HCT116 (cell line): ENCODE measurements at regions not wholly inside any gene's neighbourhood (a gene's known extent, or its start where the extent isn't known, plus 50 kb on each side); places are given as distances from the start of the nearest gene placed in this dataset.

Experiments used
- ATAC-seq: fragments of 200-7000 bp; cut with Tn5 transposase; 2 replicates; pipeline ENCODE4 v1.9.1; 2020; ENCODE audit warnings: mild to moderate bottlenecking, moderate library complexity
- BruUV-seq: library from RNA; stranded (reverse); fragments of 400-500 nt; replicated peaks from 2 replicates; lab custom pipeline; 2021; lab: Mats Ljungman, UMichigan
- CTCF ChIA-PET: fragments of 300-600 bp; sonication (Branson Sonifier 250); formaldehyde crosslinking; loops from one replicate; lab custom pipeline; 2021; ENCODE audit warnings: antibody characterized with exemption; lab: Charles Lee
- POLR2A ChIA-PET: fragments of 300-600, 350-600 bp; sonication (Branson Sonifier 250); formaldehyde crosslinking; loops from one replicate; lab custom pipeline; 2021; ENCODE audit warnings: antibody characterized with exemption; lab: Charles Lee
- RAD21 ChIA-PET, 2 experiments: fragments of 300-600 bp; sonication (Branson Sonifier 250); formaldehyde crosslinking; loops; one replicate each; lab custom pipeline; 2023; ENCODE audit warnings: low total read pairs in 2 of 2; ENCODE audit not compliant: uncharacterized antibody in 2 of 2, unreplicated experiment in 2 of 2, low non-redundant PET in 1 of 2; lab: Charles Lee
- DNase-seq: peaks from one replicate; pipeline ENCODE4 v3.0.0-alpha.2; 2010; ENCODE audit warnings: low read depth, low spot score
- H2AFZ ChIP-seq: fragments of 200-600 bp; shearing (Covaris generic), sonication (generic); 2 replicates; pipeline ENCODE4 v1.6.1; 2017; ENCODE audit warnings: low read depth, mixed run types, mixed read lengths, antibody characterized with exemption, low read length; ENCODE audit not compliant: poor library complexity, severe bottlenecking
- H3K27ac ChIP-seq: 2 replicates; pipeline ENCODE4 v1.5.1; 2012; ENCODE audit warnings: low read depth, low read length
- H3K27me3 ChIP-seq: fragments of 200-600 bp; sonication (generic); 2 replicates; pipeline ENCODE4 v1.6.1; 2016; ENCODE audit warnings: mixed run types, low read length, mixed read lengths; ENCODE audit not compliant: insufficient read depth
- H3K36me3 ChIP-seq, 2 experiments: fragments of 200-500 bp in 1 of 2; fragments of 200-600 bp in 1 of 2; sonication (Bioruptor generic) in 1 of 2; sonication (generic) in 1 of 2; 2 replicates each; pipeline versions ENCODE4 v1.5.1 to v1.6.1; 2014 to 2016; ENCODE audit warnings: low read length in 2 of 2, inconsistent platforms in 1 of 2, mixed read lengths in 1 of 2, mixed run types in 1 of 2; ENCODE audit not compliant: insufficient read depth in 2 of 2, control insufficient read depth in 1 of 2
- H3K4me1 ChIP-seq, 2 experiments: fragments of 200-600 bp in 1 of 2; sonication (generic) in 1 of 2; 2 replicates each; pipeline versions ENCODE4 v1.5.1 to v1.6.1; 2012 to 2017; ENCODE audit warnings: low read length in 2 of 2, inconsistent platforms in 1 of 2, mild to moderate bottlenecking in 1 of 2, mixed read lengths in 1 of 2, mixed run types in 1 of 2, moderate library complexity in 1 of 2; ENCODE audit not compliant: insufficient read depth in 2 of 2, control insufficient read depth in 1 of 2
- H3K4me2 ChIP-seq: fragments of 200-600 bp; sonication (generic); 2 replicates; pipeline ENCODE4 v1.6.1; 2017; ENCODE audit warnings: mixed run types, low read length, mixed read lengths
- H3K4me3 ChIP-seq, 2 experiments: fragments of 200-600 bp in 1 of 2; sonication (generic) in 1 of 2; replicated peaks in 1 of 2; 2 replicates each; pipeline ENCODE4 v1.5.1; 2011 to 2016; ENCODE audit warnings: low read length in 2 of 2, control low read depth in 1 of 2, low read depth in 1 of 2, mild to moderate bottlenecking in 1 of 2, mixed read lengths in 1 of 2, mixed run types in 1 of 2
- H3K79me2 ChIP-seq: fragments of 200-600 bp; sonication (generic); 2 replicates; pipeline ENCODE4 v1.6.1; 2017; ENCODE audit warnings: mild to moderate bottlenecking, mixed run types, low read length, moderate library complexity, mixed read lengths; ENCODE audit not compliant: insufficient read depth
- H3K9ac ChIP-seq: fragments of 200-600 bp; sonication (generic); 2 replicates; pipeline ENCODE4 v1.6.1; 2016; ENCODE audit warnings: low read length, mixed read lengths
- H3K9me2 ChIP-seq: fragments of 200-600 bp; sonication (generic), shearing (Covaris generic); 2 replicates; pipeline ENCODE4 v1.6.1; 2017; ENCODE audit warnings: mixed run types, mild to moderate bottlenecking, moderate library complexity; ENCODE audit not compliant: insufficient read depth
- H3K9me3 ChIP-seq, 2 experiments: fragments of 200-500 bp in 1 of 2; fragments of 200-600 bp in 1 of 2; sonication (Bioruptor generic) in 1 of 2; sonication (generic) in 1 of 2; 2 replicates each; pipeline ENCODE4 v1.6.1; 2014 to 2017; ENCODE audit warnings: low read length in 2 of 2, mixed read lengths in 2 of 2, inconsistent platforms in 1 of 2, low read depth in 1 of 2, mild to moderate bottlenecking in 1 of 2, mixed run types in 1 of 2, moderate library complexity in 1 of 2; ENCODE audit not compliant: control insufficient read depth in 1 of 2, insufficient read depth in 1 of 2
- H4K20me1 ChIP-seq: fragments of 200-600 bp; sonication (generic), shearing (Covaris generic); 2 replicates; pipeline ENCODE4 v1.6.1; 2017; ENCODE audit warnings: mixed run types, mild to moderate bottlenecking, moderate library complexity; ENCODE audit not compliant: insufficient read depth
- ATF3 ChIP-seq: IDR thresholded peaks from 2 replicates; pipeline ENCODE4 v1.6.1; 2012
- CBX3 ChIP-seq: IDR thresholded peaks from 2 replicates; pipeline ENCODE4 v1.6.1; 2012; ENCODE audit warnings: low read depth
- CEBPB ChIP-seq: IDR thresholded peaks from 2 replicates; pipeline ENCODE4 v1.6.1; 2012; ENCODE audit warnings: low read depth
- CTCF ChIP-seq, 3 experiments: fragments of 200-600 bp in 1 of 3; sonication (generic) in 1 of 3; IDR thresholded peaks in 2 of 3; conservative IDR thresholded peaks in 1 of 3; 2 replicates each; pipeline ENCODE4 v1.5.1; 2012 to 2017; ENCODE audit warnings: low read depth in 2 of 3, low read length in 2 of 3, antibody characterized with exemption in 1 of 3, borderline replicate concordance in 1 of 3, control low read depth in 1 of 3, mild to moderate bottlenecking in 1 of 3, mixed read lengths in 1 of 3, mixed run types in 1 of 3, moderate library complexity in 1 of 3; ENCODE audit not compliant: insufficient read depth in 1 of 3
- EGR1 ChIP-seq: IDR thresholded peaks from 2 replicates; pipeline ENCODE4 v1.6.1; 2012; ENCODE audit warnings: low read depth
- JUND ChIP-seq: IDR thresholded peaks from 2 replicates; pipeline ENCODE4 v1.6.1; 2012
- MAX ChIP-seq: IDR thresholded peaks from 2 replicates; pipeline ENCODE4 v1.6.1; 2012
- POLR2A ChIP-seq: IDR thresholded peaks from 2 replicates; pipeline ENCODE4 v1.7.0; 2011; ENCODE audit warnings: borderline replicate concordance; ENCODE audit not compliant: insufficient read depth, insufficient read length; ENCODE audit errors: extremely low read depth
- RAD21 ChIP-seq: IDR thresholded peaks from 2 replicates; pipeline ENCODE4 v1.6.1; 2012; ENCODE audit warnings: low read depth, mild to moderate bottlenecking
- REST ChIP-seq: IDR thresholded peaks from 2 replicates; pipeline ENCODE4 v1.6.1; 2012; ENCODE audit warnings: low read depth
- SIN3A ChIP-seq: IDR thresholded peaks from 2 replicates; pipeline ENCODE4 v1.6.1; 2012; ENCODE audit warnings: low read depth
- TCF7L2 ChIP-seq: IDR thresholded peaks from 2 replicates; pipeline ENCODE4 v1.7.0; 2011; ENCODE audit warnings: borderline replicate concordance, inconsistent platforms; ENCODE audit not compliant: insufficient read depth, insufficient read length; ENCODE audit errors: extremely low read depth
- YY1 ChIP-seq: IDR thresholded peaks from 2 replicates; pipeline ENCODE4 v1.6.1; 2011; ENCODE audit warnings: low read length, low read depth, moderate library complexity, mild to moderate bottlenecking; ENCODE audit not compliant: insufficient replicate concordance; ENCODE audit errors: extremely low read depth
- ZFX ChIP-seq: fragments of 450-650 bp; IDR thresholded peaks from 2 replicates; pipeline ENCODE4 v1.6.1; 2017
- intact Hi-C: fragments of 100-400 bp; cut with micrococcal nuclease; formaldehyde crosslinking; loops from 2 replicates; pipeline ENCODE4 v1.10.0; 2022

- ChIA-PET POLR2A (no interaction called here), RAD21 (no interaction called here)
- H2AFZ ChIP-seq = no peak overlapping the region
- H3K27ac ChIP-seq = no peak overlapping the region
- no peaks in the 10 kb centered on the region for H3K9me3 ChIP-seq
- TF ChIP-seq CBX3 (no peak), RAD21 (no peak), TCF7L2 (no peak), MAX (no peak), ATF3 (no peak), CEBPB (no peak), SIN3A (no peak), ZFX (no peak), JUND (no peak), POLR2A (no peak), YY1 (no peak)
- TF ChIP-seq, all 23 proteins: peak for 0
- Histone ChIP-seq H3K4me2 (no peak overlapping the region), H3K4me3 (no peak overlapping the region), H4K20me1 (no peaks in the 10 kb centered on the region), H3K79me2 (no peaks in the 10 kb centered on the region), H3K4me1 (no peaks in the 10 kb centered on the region), H3K9ac (no peak overlapping the region), H3K36me3 (no peaks in the 10 kb centered on the region), H3K27me3 (no peaks in the 10 kb centered on the region), H3K9me2 (no peaks in the 10 kb centered on the region)
- intact Hi-C loops = no loop called here
- CTCF ChIA-PET = no interaction called here
- ATAC-seq = no peak
- DNase-seq = no peak
- no TSS peak for BruUV-seq
Measured at GRCh38 chrX:43277879-43278278, 378.2 kb upstream of the MAOA start.

- POLR2A ChIA-PET = no interaction called here
- BruUV-seq = no TSS peak
Measured at GRCh38 chrX:43278440-43278839, 377.7 kb upstream of the MAOA start.

More at GRCh38 chrX:43278440-43278839, 377.7 kb upstream of the MAOA start:
- no peaks in the 10 kb centered on the region for H3K27me3 ChIP-seq
- intact Hi-C loops = no loop called here
- H3K36me3 ChIP-seq = no peaks in the 10 kb centered on the region
- H3K9me2 ChIP-seq = no peaks in the 10 kb centered on the region
- H3K9me3 ChIP-seq = no peaks in the 10 kb centered on the region
- H3K4me1 ChIP-seq = no peaks in the 10 kb centered on the region
- H4K20me1 ChIP-seq = no peaks in the 10 kb centered on the region
- ChIA-PET RAD21 (no interaction called here), CTCF (no interaction called here)
- no peak overlapping the region for H3K9ac ChIP-seq
- TF ChIP-seq REST (no peak), EGR1 (no peak), MAX (no peak), ATF3 (no peak), CTCF (IDR thresholded peaks at IDR 0.05 in 2 of 3, conservative IDR thresholded peaks at IDR 0.05 in 1 of 3; ENCODE audit: borderline replicate concordance in 1 of 3, insufficient read depth in 1 of 3, low read depth in 2 of 3, low read length in 2 of 3) (no peak)
- H3K27ac ChIP-seq = no peak overlapping the region
- no peak for DNase-seq
- no peak overlapping the region for H3K4me3 ChIP-seq
- ATAC-seq = no peak
- no peaks in the 10 kb centered on the region for H3K79me2 ChIP-seq
- no peak overlapping the region for H2AFZ ChIP-seq
- no peak overlapping the region for H3K4me2 ChIP-seq
